ENCODE measurements at regions not wholly inside any gene's neighbourhood (a gene's known extent, or its start where the extent isn't known, plus 50 kb on each side); places are given as distances from the start of the nearest gene placed in this dataset.

DNA sequence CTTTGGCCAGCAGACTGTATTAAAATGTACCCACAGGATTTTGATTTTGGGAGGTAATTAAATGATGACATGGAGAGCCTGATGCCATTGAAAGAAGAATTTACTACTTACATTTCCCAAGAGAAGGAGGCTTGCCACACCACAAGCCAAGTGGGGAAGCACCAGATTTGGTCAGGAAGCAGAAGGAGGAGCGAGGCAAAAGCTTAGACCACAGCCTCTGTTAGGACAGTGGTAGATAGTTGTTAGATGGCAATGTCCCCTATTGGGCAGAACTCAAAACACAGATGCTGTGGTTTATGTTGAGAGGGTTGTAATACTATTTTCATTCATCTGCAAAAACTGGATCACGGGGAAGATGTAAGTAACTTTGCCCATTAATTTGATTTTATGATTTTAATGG lies 709.4 kb downstream of the VRK1 start:
- no peak for DNase-seq (ENCODE audit: low read depth in 2 of 2)

GRCh38 chr14:97513891-97514290 lies 716.7 kb downstream of the VRK1 start:
- DNase-seq (ENCODE audit: low read depth in 2 of 2) = no peak

- no peak for DNase-seq (ENCODE audit: low read depth in 2 of 2)
Measured at GRCh38 chr14:97517566-97518234, 720.5 kb downstream of the VRK1 start.

DNA sequence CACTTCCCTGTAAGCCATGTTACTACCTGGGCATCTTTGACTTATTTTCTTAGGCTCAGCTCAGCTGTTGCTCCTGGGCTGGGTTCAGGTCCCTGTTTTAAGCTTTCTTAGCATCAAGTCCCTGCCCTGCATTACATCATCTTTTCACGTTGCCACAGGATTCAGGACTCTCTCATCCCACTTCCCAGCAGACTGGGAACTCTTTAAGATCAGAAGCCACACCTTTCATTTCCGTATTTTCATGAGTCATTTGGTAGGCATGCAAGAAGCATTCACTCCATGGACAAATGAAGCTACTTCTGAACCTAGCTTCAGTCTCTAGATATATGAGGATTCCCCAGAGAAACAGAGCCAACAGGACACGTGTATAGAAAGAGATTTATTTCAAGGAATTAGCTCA lies 726.8 kb downstream of the VRK1 start:
- no peak for DNase-seq (ENCODE audit: low read depth in 2 of 2)

DNA sequence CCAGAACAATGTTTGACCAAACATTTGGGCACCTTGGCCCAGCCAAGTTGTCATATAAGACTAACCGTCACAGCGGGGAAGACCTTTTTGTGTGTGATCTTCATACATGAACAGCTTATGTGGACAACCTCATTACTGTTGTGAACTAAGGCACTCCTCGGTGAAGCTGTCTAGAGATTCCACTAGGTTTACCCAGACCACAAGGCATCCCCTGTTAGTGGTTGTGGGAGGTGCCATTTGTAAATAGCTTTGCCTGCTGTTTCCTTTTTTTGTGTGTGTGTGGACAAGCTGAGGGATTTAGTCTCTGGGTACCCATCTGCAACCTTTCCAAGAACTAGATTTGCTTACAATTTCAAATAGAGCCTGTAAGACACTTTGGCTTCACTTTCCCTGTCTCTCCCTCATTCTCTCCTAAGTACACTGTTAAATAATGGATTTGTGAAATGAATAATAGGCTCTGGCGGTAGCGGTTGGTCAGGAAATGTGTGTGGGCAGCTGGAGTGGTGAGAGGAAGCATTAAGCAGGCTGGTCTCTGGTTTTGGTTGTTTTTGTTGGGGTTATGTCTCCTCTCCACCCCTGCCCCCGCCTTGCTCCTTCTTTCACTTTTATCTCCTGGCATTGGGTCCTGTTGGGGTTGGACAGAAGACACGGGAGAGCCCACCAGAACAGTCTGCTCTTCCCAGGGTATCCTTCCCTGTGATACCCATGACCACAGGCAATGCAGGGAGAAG lies 727.6 kb downstream of the VRK1 start:
- no peak for DNase-seq (ENCODE audit: low read depth in 2 of 2)

DNA sequence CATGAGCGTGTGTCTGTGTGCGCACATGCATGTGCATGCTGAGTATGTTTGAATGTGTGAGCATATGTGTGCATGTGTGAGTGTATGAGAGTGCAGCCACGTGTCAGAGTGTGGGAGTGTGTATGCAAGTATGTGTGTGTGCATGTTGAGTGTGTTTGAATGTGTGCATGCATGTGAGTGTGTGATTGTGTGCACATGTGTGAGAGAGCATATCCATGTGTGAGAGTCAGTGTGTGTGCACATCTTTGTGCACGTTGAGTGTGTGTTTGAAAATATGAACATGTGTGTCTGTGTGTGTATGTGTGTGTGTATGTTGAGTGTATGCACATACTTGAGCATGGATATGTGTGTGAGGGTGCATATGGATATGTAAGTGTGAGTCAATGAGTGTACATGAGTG lies 730.8 kb downstream of the VRK1 start:
- no peak for DNase-seq (ENCODE audit: low read depth in 2 of 2)

DNA sequence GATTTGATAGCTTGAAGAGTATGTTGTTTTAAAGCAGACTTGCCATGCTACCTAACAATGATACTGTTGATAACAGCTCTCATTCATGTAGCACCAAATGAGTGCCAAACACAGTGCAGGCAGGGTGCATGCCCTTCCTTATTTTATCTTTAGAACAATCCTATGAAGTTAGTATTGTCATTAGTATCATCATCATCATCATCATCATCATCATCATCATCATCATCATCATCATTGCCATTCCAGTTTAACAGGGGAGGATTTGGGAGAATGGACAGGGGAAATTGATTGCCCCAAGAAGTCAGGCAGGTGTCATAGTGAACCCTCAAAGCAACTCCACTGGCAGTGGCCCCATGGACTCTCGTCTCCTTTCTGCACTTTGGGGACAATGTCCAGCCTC lies 734.9 kb downstream of the VRK1 start:
- no peak for DNase-seq (ENCODE audit: low read depth in 2 of 2)

GRCh38 chr14:97536421-97536820 lies 739.2 kb downstream of the VRK1 start:
- DNase-seq (ENCODE audit: low read depth in 2 of 2) = no peak

DNA sequence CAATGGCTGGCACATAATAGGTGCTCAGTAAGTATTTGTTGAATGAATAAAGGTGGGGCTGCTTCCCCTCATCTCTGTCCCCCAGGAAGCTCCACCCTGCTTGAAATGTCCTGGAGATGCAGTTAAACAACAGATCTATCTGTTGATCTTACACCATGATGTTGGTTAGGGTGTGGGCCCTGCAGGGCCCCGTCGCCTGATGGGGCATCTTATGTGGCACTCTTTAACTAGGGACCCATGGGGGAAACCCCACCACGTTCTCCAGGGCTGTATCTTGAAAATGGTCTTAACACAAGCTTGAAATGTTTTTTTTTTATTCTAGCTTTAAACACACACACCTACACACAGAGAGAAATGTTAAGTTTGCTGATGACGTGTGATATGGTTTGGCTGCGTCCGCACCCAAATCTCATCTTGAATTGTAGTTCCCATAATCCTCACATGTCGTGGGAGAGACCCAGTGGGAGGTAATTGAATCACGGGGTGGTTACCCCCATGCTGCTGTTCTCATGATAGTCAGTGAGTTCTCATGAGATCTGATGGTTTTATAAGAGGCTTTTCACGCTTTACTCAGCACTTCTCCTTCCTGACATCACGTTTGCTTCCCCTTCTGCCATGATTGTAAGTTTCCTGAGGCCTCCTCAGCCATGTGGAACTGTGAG lies 741.7 kb downstream of the VRK1 start:
- DNase-seq (ENCODE audit: low read depth in 2 of 2) = no peak

GRCh38 chr14:97539411-97539795 lies 742.2 kb downstream of the VRK1 start:
- no peak for DNase-seq (ENCODE audit: low read depth in 2 of 2)

- no peak for DNase-seq (ENCODE audit: low read depth in 2 of 2)
Measured at GRCh38 chr14:97539884-97540283, 742.7 kb downstream of the VRK1 start.

DNA sequence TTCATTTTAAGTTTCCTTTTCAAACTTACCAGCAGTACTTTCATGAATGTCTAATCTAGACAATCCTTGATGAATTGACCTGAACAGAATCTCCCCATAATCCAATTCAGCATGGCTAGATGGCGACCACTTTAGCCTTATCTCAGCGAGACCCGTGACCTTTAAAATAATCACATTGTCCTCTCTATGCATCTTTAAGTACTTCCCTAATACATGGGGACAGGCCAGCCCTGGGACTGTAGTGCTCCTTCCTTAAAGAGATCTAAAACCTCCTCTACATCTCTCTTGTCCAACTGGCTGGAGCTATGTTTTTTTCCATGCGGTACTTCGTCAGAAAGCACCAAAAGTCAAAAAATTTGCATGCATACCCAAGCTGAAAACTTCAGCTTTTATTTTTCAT lies 746.0 kb downstream of the VRK1 start:
- DNase-seq (ENCODE audit: low read depth in 2 of 2) = no peak

GRCh38 chr14:97543816-97544215 lies 746.6 kb downstream of the VRK1 start:
- no peak for DNase-seq (ENCODE audit: low read depth in 2 of 2)

GRCh38 chr14:97544571-97544970 lies 747.4 kb downstream of the VRK1 start:
- DNase-seq (ENCODE audit: low read depth in 2 of 2) = no peak

GRCh38 chr14:97546491-97547230 lies 749.5 kb downstream of the VRK1 start:
- no peak for DNase-seq (ENCODE audit: low read depth in 2 of 2)

DNA sequence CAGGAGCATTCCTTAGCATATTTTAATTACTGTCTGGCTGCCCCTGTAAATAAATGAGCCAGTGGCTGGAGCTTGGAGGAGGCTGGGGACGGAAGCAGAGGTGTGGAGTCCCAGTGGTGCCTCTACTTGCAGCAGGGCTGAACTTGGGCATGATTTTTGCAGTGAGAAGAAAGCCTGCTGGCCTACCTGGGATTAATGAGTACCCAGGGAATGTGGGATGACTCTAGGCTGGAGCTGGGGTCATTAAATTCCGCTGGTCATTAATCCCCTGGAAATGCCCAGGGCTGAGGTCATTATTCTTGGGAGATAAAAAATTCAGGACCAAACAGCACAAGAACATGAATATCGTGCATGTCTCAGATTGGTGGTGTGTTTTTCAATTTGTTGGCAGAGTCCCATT lies 753.3 kb downstream of the VRK1 start:
- no peak for DNase-seq (ENCODE audit: low read depth in 2 of 2)

- no peak for DNase-seq (ENCODE audit: low read depth in 2 of 2)
Measured at GRCh38 chr14:97554597-97554996, 757.4 kb downstream of the VRK1 start.

DNA sequence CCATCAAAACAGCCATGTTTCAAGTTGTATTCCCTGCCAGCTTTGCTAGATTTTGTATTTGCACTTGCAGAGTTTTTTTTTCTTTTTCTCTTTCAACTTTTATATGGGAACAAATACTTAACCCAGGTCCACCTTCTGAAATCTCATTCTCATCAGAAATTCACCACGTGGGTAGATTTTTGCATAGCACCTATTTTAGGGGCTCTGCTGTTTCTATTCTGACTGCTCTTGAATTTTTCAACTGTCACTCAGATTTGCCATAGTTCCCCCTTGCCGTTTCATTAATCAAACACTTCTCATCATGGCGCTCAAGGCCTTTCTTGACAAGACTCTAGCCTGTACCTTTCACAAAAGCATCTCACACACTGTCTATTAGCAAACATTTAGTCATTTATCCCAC lies 767.2 kb downstream of the VRK1 start:
- no peak for DNase-seq (ENCODE audit: low read depth in 2 of 2)

- no peak for DNase-seq (ENCODE audit: low read depth in 2 of 2)
Measured at GRCh38 chr14:97571201-97571600, 774.0 kb downstream of the VRK1 start.

GRCh38 chr14:97571866-97572555 lies 774.8 kb downstream of the VRK1 start:
- no peak for DNase-seq (ENCODE audit: low read depth in 2 of 2)

DNA sequence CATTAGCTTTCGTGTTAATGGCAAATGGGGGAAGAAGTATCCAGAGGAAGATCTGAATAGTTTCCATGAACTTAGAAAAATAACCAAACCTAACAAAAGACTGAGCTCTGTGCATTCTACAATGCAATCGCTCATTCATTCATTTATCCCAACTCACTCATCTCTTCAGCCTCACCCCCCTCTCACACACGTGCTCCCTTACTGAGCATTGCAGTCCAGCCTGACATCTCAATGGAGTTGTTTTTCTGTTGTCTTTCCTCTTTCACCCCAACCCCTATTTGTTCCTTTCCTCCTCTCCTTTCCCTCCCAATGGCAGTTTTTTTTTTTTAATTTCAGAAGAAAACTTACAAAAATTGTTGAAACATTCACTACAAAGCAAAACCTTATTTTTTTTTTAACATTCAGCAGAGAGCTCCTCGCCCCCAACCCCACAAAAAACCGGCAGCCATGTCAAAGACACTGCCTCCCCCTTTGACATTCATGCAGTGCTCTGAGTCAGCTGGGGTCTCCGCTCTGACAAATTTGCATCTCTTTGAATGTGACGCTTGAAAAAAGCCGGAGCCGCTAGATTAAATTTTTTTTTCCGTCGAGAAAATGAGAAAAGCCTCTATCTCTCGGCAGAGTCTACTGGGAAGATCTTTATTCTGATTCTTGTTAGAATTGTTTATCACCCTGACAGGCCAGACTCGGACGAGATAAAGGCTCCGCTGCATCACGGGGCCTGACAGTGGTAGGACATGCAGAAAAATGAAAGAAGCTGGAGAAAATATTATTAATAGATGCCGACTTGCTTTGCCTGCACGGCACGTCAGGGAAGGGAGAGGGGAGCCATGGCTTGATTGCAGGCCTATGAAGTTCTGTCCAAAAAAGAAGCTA lies 775.6 kb downstream of the VRK1 start:
- no peak for DNase-seq (ENCODE audit: low read depth in 2 of 2)
